ENCODE measurements at regions not wholly inside any gene's neighbourhood (a gene's known extent, or its start where the extent isn't known, plus 50 kb on each side); places are given as distances from the start of the nearest gene placed in this dataset.
"Not testable (repeated sequence)": the region's sequence is repeated elsewhere in the genome, so short reads cannot be mapped to it uniquely, and the experiment has no call there.

GRCh38 chr3:18085429-18085828 is 339.7 kb downstream of the SATB1 start:
- no peak for DNase-seq
- Histone ChIP-seq H4K91ac (ENCODE audit: low read depth, low read length) (no peak overlapping the region), H2AK5ac (ENCODE audit: low read length) (no peak overlapping the region), H2AFZ (ENCODE audit: insufficient read depth, low read length, poor library complexity) (no peak overlapping the region), H3K14ac (ENCODE audit: low read length) (no peak overlapping the region), H3K79me2 (ENCODE audit: control insufficient read depth, insufficient read depth, low read length, poor library complexity) (no peaks in the 10 kb centered on the region), H3K4me2 (ENCODE audit: low read length) (no peak overlapping the region), H3K27me3 (ENCODE audit: insufficient read depth, low read length) (no peaks in the 10 kb centered on the region), H2BK5ac (ENCODE audit: low read depth, low read length, poor library complexity) (no peak overlapping the region), H3K4me3 (ENCODE audit: low read depth, low read length) (no peak overlapping the region), H3K4ac (ENCODE audit: low read depth, low read length) (no peak overlapping the region), H4K8ac (ENCODE audit: low read depth, low read length) (no peak overlapping the region), H2BK120ac (ENCODE audit: insufficient read depth, low read length, poor library complexity) (no peak overlapping the region), H4K12ac (ENCODE audit: low read depth, low read length) (no peak overlapping the region), H3K4me1 (ENCODE audit: control insufficient read depth in 1 of 2, insufficient read depth in 2 of 2, low read length in 2 of 2) (peaks cover 0 to 2% of the 10 kb centered on the region in 2 experiments), H3K27ac (ENCODE audit: low read depth, low read length) (no peak overlapping the region), H3K9me3 (ENCODE audit: insufficient read depth, low read depth, low read length) (no peaks in the 10 kb centered on the region), H3K79me1 (ENCODE audit: low read length) (no peaks in the 10 kb centered on the region), H3K36me3 (ENCODE audit: control insufficient read depth in 1 of 2, insufficient read depth in 2 of 2, low read length in 2 of 2) (no peaks in the 10 kb centered on the region), H3K23ac (ENCODE audit: low read length) (no peak overlapping the region), H2BK12ac (ENCODE audit: low read length) (no peak overlapping the region), H3K18ac (ENCODE audit: low read length) (no peak overlapping the region), H3K9ac (ENCODE audit: low read length) (no peak overlapping the region)
- 100% methylated on average over 2 of the region's 4 CpGs for WGBS (ENCODE audit: extremely low coverage, insufficient coverage, insufficient read length)

GRCh38 chr3:18083273-18083590 is 340.8 kb upstream of the TBC1D5 start:
- not testable (repeated sequence) for H3K79me2 ChIP-seq (ENCODE audit: control insufficient read depth, insufficient read depth, low read length, poor library complexity); H2AFZ ChIP-seq (ENCODE audit: insufficient read depth, low read length, poor library complexity); H2BK5ac ChIP-seq (ENCODE audit: low read depth, low read length, poor library complexity); H4K8ac ChIP-seq (ENCODE audit: low read depth, low read length); H4K91ac ChIP-seq (ENCODE audit: low read depth, low read length); H2BK120ac ChIP-seq (ENCODE audit: insufficient read depth, low read length, poor library complexity); H2AK5ac ChIP-seq (ENCODE audit: low read length); H3K9ac ChIP-seq (ENCODE audit: low read length); H3K14ac ChIP-seq (ENCODE audit: low read length); H3K4me1 ChIP-seq (ENCODE audit: control insufficient read depth in 1 of 2, insufficient read depth in 2 of 2, low read length in 2 of 2); H3K18ac ChIP-seq (ENCODE audit: low read length); H3K23ac ChIP-seq (ENCODE audit: low read length); H3K9me3 ChIP-seq (ENCODE audit: insufficient read depth, low read depth, low read length); DNase-seq; H3K4me3 ChIP-seq (ENCODE audit: low read depth, low read length); H3K4ac ChIP-seq (ENCODE audit: low read depth, low read length); H3K27ac ChIP-seq (ENCODE audit: low read depth, low read length); H3K4me2 ChIP-seq (ENCODE audit: low read length); H3K79me1 ChIP-seq (ENCODE audit: low read length); H4K12ac ChIP-seq (ENCODE audit: low read depth, low read length); H2BK12ac ChIP-seq (ENCODE audit: low read length); H3K36me3 ChIP-seq (ENCODE audit: control insufficient read depth in 1 of 2, insufficient read depth in 2 of 2, low read length in 2 of 2); H3K27me3 ChIP-seq (ENCODE audit: insufficient read depth, low read length)
- WGBS (ENCODE audit: extremely low coverage, insufficient coverage, insufficient read length) = no CpG with 5 or more reads among the region's 1 CpG

- Histone ChIP-seq H2BK12ac (ENCODE audit: low read length) (no peak overlapping the region), H2BK5ac (ENCODE audit: low read depth, low read length, poor library complexity) (no peak overlapping the region), H3K9me3 (ENCODE audit: insufficient read depth, low read depth, low read length) (no peaks in the 10 kb centered on the region), H3K9ac (ENCODE audit: low read length) (no peak overlapping the region), H4K91ac (ENCODE audit: low read depth, low read length) (no peak overlapping the region), H3K36me3 (ENCODE audit: control insufficient read depth in 1 of 2, insufficient read depth in 2 of 2, low read length in 2 of 2) (no peaks in the 10 kb centered on the region), H3K18ac (ENCODE audit: low read length) (no peak overlapping the region), H2AK5ac (ENCODE audit: low read length) (no peak overlapping the region), H4K12ac (ENCODE audit: low read depth, low read length) (no peak overlapping the region), H3K4ac (ENCODE audit: low read depth, low read length) (no peak overlapping the region), H4K8ac (ENCODE audit: low read depth, low read length) (no peak overlapping the region), H3K14ac (ENCODE audit: low read length) (no peak overlapping the region), H3K79me1 (ENCODE audit: low read length) (no peaks in the 10 kb centered on the region), H3K4me3 (ENCODE audit: low read depth, low read length) (no peak overlapping the region), H2AFZ (ENCODE audit: insufficient read depth, low read length, poor library complexity) (no peak overlapping the region), H3K4me2 (ENCODE audit: low read length) (no peak overlapping the region), H3K27me3 (ENCODE audit: insufficient read depth, low read length) (no peaks in the 10 kb centered on the region), H3K23ac (ENCODE audit: low read length) (no peak overlapping the region), H3K27ac (ENCODE audit: low read depth, low read length) (no peak overlapping the region), H3K4me1 (ENCODE audit: control insufficient read depth in 1 of 2, insufficient read depth in 2 of 2, low read length in 2 of 2) (peaks cover 0 to 2% of the 10 kb centered on the region in 2 experiments), H3K79me2 (ENCODE audit: control insufficient read depth, insufficient read depth, low read length, poor library complexity) (no peaks in the 10 kb centered on the region), H2BK120ac (ENCODE audit: insufficient read depth, low read length, poor library complexity) (no peak overlapping the region)
- WGBS (ENCODE audit: extremely low coverage, insufficient coverage, insufficient read length) = 100% methylated on average over 2 of the region's 3 CpGs
- DNase-seq = no peak
These were observed 340.3 kb upstream of the TBC1D5 start for GRCh38 chr3:18082551-18083272.

GRCh38 chr3:18080198-18080689 is 337.8 kb upstream of the TBC1D5 start:
- H3K79me2 ChIP-seq (ENCODE audit: control insufficient read depth, insufficient read depth, low read length, poor library complexity) = no peaks in the 10 kb centered on the region
- DNase-seq = no peak
- no peak overlapping the region for H3K23ac ChIP-seq (ENCODE audit: low read length)
- no peaks in the 10 kb centered on the region for H3K79me1 ChIP-seq (ENCODE audit: low read length)
- H3K18ac ChIP-seq (ENCODE audit: low read length) = no peak overlapping the region
- H3K14ac ChIP-seq (ENCODE audit: low read length) = no peak overlapping the region
- no peak overlapping the region for H4K8ac ChIP-seq (ENCODE audit: low read depth, low read length)
- H2BK5ac ChIP-seq (ENCODE audit: low read depth, low read length, poor library complexity) = no peak overlapping the region
- no peak overlapping the region for H4K91ac ChIP-seq (ENCODE audit: low read depth, low read length)
- no peak overlapping the region for H2AFZ ChIP-seq (ENCODE audit: insufficient read depth, low read length, poor library complexity)
- H2AK5ac ChIP-seq (ENCODE audit: low read length) = no peak overlapping the region
- H3K27ac ChIP-seq (ENCODE audit: low read depth, low read length) = no peak overlapping the region
- H3K27me3 ChIP-seq (ENCODE audit: insufficient read depth, low read length) = no peaks in the 10 kb centered on the region
- no peak overlapping the region for H2BK12ac ChIP-seq (ENCODE audit: low read length)
- no peak overlapping the region for H3K4ac ChIP-seq (ENCODE audit: low read depth, low read length)
- no peak overlapping the region for H3K4me3 ChIP-seq (ENCODE audit: low read depth, low read length)
- no peak overlapping the region for H2BK120ac ChIP-seq (ENCODE audit: insufficient read depth, low read length, poor library complexity)
- no peak overlapping the region for H3K9ac ChIP-seq (ENCODE audit: low read length)
- H3K4me1 ChIP-seq (ENCODE audit: control insufficient read depth in 1 of 2, insufficient read depth in 2 of 2, low read length in 2 of 2) = no peaks in the 10 kb centered on the region
- H3K4me2 ChIP-seq (ENCODE audit: low read length) = no peak overlapping the region
- H4K12ac ChIP-seq (ENCODE audit: low read depth, low read length) = no peak overlapping the region
- no peaks in the 10 kb centered on the region for H3K36me3 ChIP-seq (ENCODE audit: control insufficient read depth in 1 of 2, insufficient read depth in 2 of 2, low read length in 2 of 2)
- H3K9me3 ChIP-seq (ENCODE audit: insufficient read depth, low read depth, low read length) = no peaks in the 10 kb centered on the region
